Stomach (tissue), 8 donors: ENCODE measurements at regions not wholly inside any gene's neighbourhood (a gene's known extent, or its start where the extent isn't known, plus 50 kb on each side); places are given as distances from the start of the nearest gene placed in this dataset.

Experiments used
- DNase-seq, 2 donors: peaks; one replicate each; pipeline versions ENCODE4 v3.0.0 to v3.0.0-alpha.2; 2013 to 2019
- H3K27ac ChIP-seq, 5 donors: fragments of 200-600 bp in 4 of 5; sonication (generic) in 4 of 5; one replicate each; pipeline ENCODE4 v1.5.1; 2013 to 2019; ENCODE audit warnings: mild to moderate bottlenecking in 1 of 5, moderate library complexity in 1 of 5
- H3K27me3 ChIP-seq, 3 donors: fragments of 200-600 bp; sonication (generic); one replicate each; pipeline ENCODE4 v1.5.1; 2017 to 2019; ENCODE audit warnings: mixed run types in 1 of 3
- H3K36me3 ChIP-seq, 4 donors: fragments of 200-600 bp; sonication (generic); 1 replicate in 3 of 4; 2 replicates in 1 of 4; pipeline ENCODE4 v1.5.1; 2016 to 2019
- H3K4me1 ChIP-seq, 4 donors: fragments of 200-600 bp; sonication (generic); one replicate each; pipeline ENCODE4 v1.5.1; 2016 to 2019
- H3K4me3 ChIP-seq, 4 donors: fragments of 200-600 bp; sonication (generic) in 3 of 4; one replicate each; pipeline ENCODE4 v1.5.1; 2016 to 2019; ENCODE audit warnings: mild to moderate bottlenecking in 1 of 4
- H3K9me3 ChIP-seq, 4 donors: fragments of 200-600 bp; sonication (generic); one replicate each; pipeline ENCODE4 v1.5.1; 2016 to 2019
- CTCF ChIP-seq, 7 experiments: fragments of 450-650 bp in 4 of 7; fragments of 200-600 bp in 3 of 7; sonication (generic) in 3 of 7; IDR thresholded peaks; one replicate each; pipeline ENCODE4 v1.5.1; 2016 to 2019; ENCODE audit warnings: antibody characterized with exemption in 7 of 7, control low read depth in 2 of 7, mild to moderate bottlenecking in 1 of 7
- EP300 ChIP-seq: sonication (generic); formaldehyde crosslinking; IDR thresholded peaks from one replicate; pipeline ENCODE4 v1.6.1; 2017; ENCODE audit warnings: antibody characterized with exemption
- POLR2A ChIP-seq, 4 donors: fragments of 450-650 bp; IDR thresholded peaks; one replicate each; pipeline ENCODE4 v1.6.1; 2016; ENCODE audit warnings: antibody characterized with exemption in 4 of 4, control low read depth in 2 of 4, mild to moderate bottlenecking in 1 of 4, moderate library complexity in 1 of 4
- POLR2AphosphoS5 ChIP-seq, 3 donors: sonication (generic); formaldehyde crosslinking; IDR thresholded peaks; one replicate each; pipeline ENCODE4 v1.6.1; 2016; ENCODE audit warnings: antibody characterized with exemption in 3 of 3
- WGBS, 5 donors: extraction: QIAGEN DNeasy Blood & Tissue Kit in 3 of 5; methylation state at CpG; one replicate each; pipeline versions ENCODE4 v1.1.5 to v1.1.7; 2013 to 2018; 5-methylcytosine and 5-hydroxymethylcytosine counted together
- intact Hi-C: fragments of 100-400 bp; cut with DNase I; formaldehyde crosslinking; loops from one replicate; pipeline ENCODE4 v1.15.1; 2023; ENCODE audit warnings: low total_unique reads
- donor health status: healthy with polysubstance abuse.
- donor health status: Bipolar disorder and iron deficiency.
- donor health status: healthy.

GRCh38 chr1:194047921-194048320 lies 861.5 kb upstream of the B3GALT2 start:
- no peak overlapping the region for H3K4me3 ChIP-seq

GRCh38 chr1:194047206-194047605 lies 860.8 kb upstream of the B3GALT2 start:
- TF ChIP-seq EP300 = no peak
- no peak for TF ChIP-seq CTCF (IDR thresholded peaks at IDR 0.05)
- no peak for TF ChIP-seq POLR2A (IDR thresholded peaks at IDR 0.05)
- TF ChIP-seq POLR2AphosphoS5 (IDR thresholded peaks at IDR 0.05) = no peak
- Histone ChIP-seq H3K36me3 (no peaks in the 10 kb centered on the region), H3K27ac (no peak overlapping the region), H3K9me3 (no peaks in the 10 kb centered on the region), H3K27me3 (no peaks in the 10 kb centered on the region), H3K4me1 (no peaks in the 10 kb centered on the region), H3K4me3 (no peak overlapping the region)
- 61 to 78% (median 70%) methylated on average over 3 of the region's 3 CpGs for WGBS, 5 donors
- DNase-seq = no peak
- intact Hi-C loops = no loop called here

More at GRCh38 chr1:194047921-194048320, 861.5 kb upstream of the B3GALT2 start:
- intact Hi-C loops = no loop called here
- H3K9me3 ChIP-seq = no peaks in the 10 kb centered on the region
- no peak for DNase-seq
- H3K36me3 ChIP-seq = no peaks in the 10 kb centered on the region
- no peaks in the 10 kb centered on the region for H3K27me3 ChIP-seq
- H3K27ac ChIP-seq = no peak overlapping the region
- TF ChIP-seq POLR2AphosphoS5 (IDR thresholded peaks at IDR 0.05) = no peak
- no peak for TF ChIP-seq POLR2A (IDR thresholded peaks at IDR 0.05)
- no peak for TF ChIP-seq EP300
- no peak for TF ChIP-seq CTCF (IDR thresholded peaks at IDR 0.05)
- H3K4me1 ChIP-seq = peaks cover 0 to 5% (median 2%) of the 10 kb centered on the region in 4 donors
- WGBS, 5 donors = 64 to 66% (median 65%) methylated on average over 3 of the region's 3 CpGs

DNA sequence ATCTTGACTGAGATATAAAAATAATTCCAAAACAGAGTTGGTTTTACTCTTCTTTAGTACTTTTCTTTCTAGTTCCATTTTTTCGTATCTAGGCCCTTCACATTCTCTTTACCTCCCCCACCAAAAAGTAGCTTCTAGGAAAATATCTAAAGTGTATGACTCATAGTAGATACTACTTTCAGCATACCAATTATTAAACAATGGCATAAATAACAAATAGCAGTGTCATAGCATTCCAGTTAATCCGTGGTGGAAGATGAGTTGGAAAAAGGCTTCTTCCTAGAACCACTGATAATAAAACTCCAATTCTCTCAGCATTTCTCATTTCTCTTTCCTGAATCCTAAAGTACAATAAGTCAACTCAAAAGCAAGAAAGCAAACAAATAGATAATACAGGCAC lies 859.0 kb upstream of the B3GALT2 start:
- no peaks in the 10 kb centered on the region for H3K4me1 ChIP-seq
- H3K27me3 ChIP-seq = no peaks in the 10 kb centered on the region
- WGBS, 5 donors = 78 to 82% (median 81%) methylated on average over 2 of the region's 2 CpGs
- intact Hi-C loops = no loop called here
- no peak for TF ChIP-seq POLR2A (IDR thresholded peaks at IDR 0.05)
- TF ChIP-seq CTCF (IDR thresholded peaks at IDR 0.05) = no peak
- no peak for TF ChIP-seq POLR2AphosphoS5 (IDR thresholded peaks at IDR 0.05)
- TF ChIP-seq EP300 = no peak
- no peaks in the 10 kb centered on the region for H3K36me3 ChIP-seq
- no peak overlapping the region for H3K27ac ChIP-seq
- no peak overlapping the region for H3K4me3 ChIP-seq
- H3K9me3 ChIP-seq = no peaks in the 10 kb centered on the region
- DNase-seq = no peak

- WGBS, 5 donors = 80 to 100% (median 88%) methylated on average over 1 of the region's 1 CpG
- no peak for DNase-seq
- H3K27ac ChIP-seq = no peak overlapping the region
- no peaks in the 10 kb centered on the region for H3K9me3 ChIP-seq
- no peaks in the 10 kb centered on the region for H3K4me1 ChIP-seq
- intact Hi-C loops = no loop called here
- TF ChIP-seq CTCF (IDR thresholded peaks at IDR 0.05) (no peak), EP300 (no peak), POLR2A (IDR thresholded peaks at IDR 0.05) (no peak), POLR2AphosphoS5 (IDR thresholded peaks at IDR 0.05) (no peak)
- no peak overlapping the region for H3K4me3 ChIP-seq
- no peaks in the 10 kb centered on the region for H3K36me3 ChIP-seq
- no peaks in the 10 kb centered on the region for H3K27me3 ChIP-seq
Observed at GRCh38 chr1:194044892-194045291, 858.5 kb upstream of the B3GALT2 start.
